Midbrain (tissue), 1 donor: ENCODE measurements at regions not wholly inside any gene's neighbourhood (a gene's known extent, or its start where the extent isn't known, plus 50 kb on each side); places are given as distances from the start of the nearest gene placed in this dataset.

Experiments used
- DNase-seq: peaks from one replicate; lab custom pipeline; 2025; lab: John Stamatoyannopoulos, UW

GRCh38 chr6:43983191-43983590 is 144.1 kb downstream of the MRPL14 start:
- DNase-seq, result no peak

- DNase-seq, result no peak
Observed at GRCh38 chr6:43982084-43982625, 145.1 kb downstream of the MRPL14 start.

- no peak for DNase-seq
Observed at GRCh38 chr6:43981363-43981990, 145.8 kb downstream of the MRPL14 start.

- DNase-seq, result no peak
Observed at GRCh38 chr6:43980004-43980795, 147.1 kb downstream of the MRPL14 start.

GRCh38 chr6:43979525-43979924 is 147.7 kb downstream of the MRPL14 start:
- no peak for DNase-seq

- DNase-seq, result no peak
Observed at GRCh38 chr6:43978473-43979346, 148.5 kb downstream of the MRPL14 start.

- no peak for DNase-seq
Observed at GRCh38 chr6:43977404-43978111, 149.7 kb downstream of the MRPL14 start.

GRCh38 chr6:43976706-43977403 is 150.4 kb downstream of the MRPL14 start:
- no peak for DNase-seq

- DNase-seq, result no peak
Observed at GRCh38 chr6:43974643-43975230, 152.5 kb downstream of the MRPL14 start.

- no peak for DNase-seq
Observed at GRCh38 chr6:43973357-43973756, 153.9 kb downstream of the MRPL14 start.

GRCh38 chr6:43972913-43973300 is 154.3 kb downstream of the MRPL14 start:
- DNase-seq, result peak; percentile 13

GRCh38 chr6:43972179-43972912 is 154.9 kb downstream of the MRPL14 start:
- no peak for DNase-seq

- no peak for DNase-seq
Observed at GRCh38 chr6:43971776-43972126, 155.5 kb downstream of the MRPL14 start.

- no peak for DNase-seq
Observed at GRCh38 chr6:43970913-43971775, 156.1 kb downstream of the MRPL14 start.

GRCh38 chr6:43970068-43970912 is 157.0 kb downstream of the MRPL14 start:
- DNase-seq, result peak; percentile 8

GRCh38 chr6:43969158-43969981 is 157.9 kb downstream of the MRPL14 start:
- no peak for DNase-seq
